ENCODE measurements at regions not wholly inside any gene's neighbourhood (a gene's known extent, or its start where the extent isn't known, plus 50 kb on each side); places are given as distances from the start of the nearest gene placed in this dataset.

DNA sequence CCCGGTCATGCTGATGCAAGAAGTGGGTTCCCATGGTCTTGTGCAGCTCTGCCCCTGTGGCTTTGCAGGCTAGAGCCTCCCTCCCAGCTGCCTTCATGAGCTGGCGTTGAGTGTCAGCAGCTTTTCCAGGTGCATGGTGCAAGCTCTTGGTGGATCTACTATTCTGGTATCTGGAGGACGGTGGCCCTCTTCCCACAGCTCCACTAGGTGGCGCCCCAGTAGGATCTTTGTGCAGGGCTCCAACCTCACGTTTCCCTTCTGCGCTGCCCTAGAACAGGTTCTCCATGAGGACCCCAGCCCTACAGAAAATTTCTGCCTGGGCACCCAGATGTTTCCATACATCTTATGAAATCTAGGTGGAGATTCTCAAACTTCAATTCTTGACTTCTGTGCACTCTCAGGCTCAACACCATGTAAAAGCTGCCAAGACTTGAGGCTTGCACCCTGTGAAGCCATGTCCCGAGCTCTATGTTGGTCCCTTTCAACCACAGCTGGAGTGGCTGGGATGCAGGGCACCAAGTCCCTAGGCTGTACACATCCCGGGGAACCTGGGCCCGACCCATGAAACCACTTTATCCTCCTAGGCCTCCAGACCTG lies 238.4 kb upstream of the MDFIC2 start:
- DNase-seq, result peak in 1 of 2 experiments; percentile 3

GRCh38 chr3:70546679-70547078 lies 234.2 kb upstream of the MDFIC2 start:
- no peak for DNase-seq

DNA sequence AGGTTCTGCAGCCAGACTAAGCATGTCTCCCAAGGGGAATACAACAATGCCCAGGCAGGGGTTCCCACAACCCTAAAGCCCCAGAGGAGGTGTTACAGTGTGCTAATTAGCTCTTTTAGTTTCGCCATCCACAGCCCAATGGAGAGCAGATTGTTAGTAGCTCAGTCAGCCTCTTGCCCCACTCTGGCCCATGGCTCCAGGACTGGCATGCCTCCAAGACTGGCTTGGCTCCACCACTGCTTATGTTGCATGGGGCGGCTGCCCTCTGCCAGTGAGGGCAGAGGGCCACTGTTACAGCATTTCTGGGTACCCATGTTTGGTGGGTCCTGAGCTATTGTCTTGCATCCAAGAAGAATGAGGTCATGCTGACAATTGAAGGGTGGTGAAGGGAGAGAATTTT lies 231.1 kb upstream of the MDFIC2 start:
- no peak for DNase-seq

DNA sequence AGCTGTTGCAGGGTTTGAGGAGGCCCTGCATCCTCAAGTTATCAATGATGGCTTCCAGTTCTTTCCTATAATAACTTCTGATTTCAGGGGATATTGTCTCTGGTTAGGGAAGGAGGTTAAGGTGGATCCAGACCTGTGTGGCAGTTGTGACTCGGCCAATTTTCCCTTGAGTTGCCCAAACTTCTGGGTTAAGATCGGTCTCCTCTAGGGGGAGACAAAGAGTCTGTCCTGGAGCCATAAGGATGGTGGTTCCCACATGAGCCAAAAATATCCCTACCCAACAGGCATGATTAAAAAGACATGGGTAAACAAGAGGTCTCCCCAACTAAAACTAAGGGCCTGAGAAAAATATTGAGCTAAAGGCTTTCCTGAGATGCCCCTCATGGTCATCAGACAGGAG lies 227.5 kb upstream of the MDFIC2 start:
- DNase-seq, result no peak

GRCh38 chr3:70532806-70533205 lies 220.4 kb upstream of the MDFIC2 start:
- no peak for DNase-seq

- no peak for DNase-seq
Measured at GRCh38 chr3:70531838-70532489, 219.5 kb upstream of the MDFIC2 start.

- DNase-seq, result peak in 1 of 2 experiments; percentile 8
Measured at GRCh38 chr3:70531063-70531657, 218.7 kb upstream of the MDFIC2 start.

DNA sequence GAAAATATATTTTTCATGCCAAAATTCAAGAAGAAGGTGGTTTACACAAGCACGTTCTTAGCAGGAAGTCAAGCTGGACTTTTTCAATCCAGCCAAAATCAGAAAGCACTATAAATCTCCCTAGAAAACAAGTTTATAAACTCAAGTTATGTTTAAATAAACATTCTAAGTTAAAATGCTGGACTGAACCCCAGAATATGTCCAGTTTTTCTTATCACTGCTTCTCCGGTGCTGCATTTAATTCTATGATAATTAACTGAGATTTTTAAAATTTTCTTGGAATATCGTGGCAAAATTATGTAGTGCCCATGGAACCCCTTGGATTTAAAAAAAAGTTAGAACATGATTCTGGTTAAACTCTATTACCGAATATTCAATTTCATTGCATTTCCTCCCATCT lies 218.2 kb upstream of the MDFIC2 start:
- DNase-seq, result no peak

- no peak for DNase-seq
Measured at GRCh38 chr3:70527026-70527425, 214.6 kb upstream of the MDFIC2 start.

DNA sequence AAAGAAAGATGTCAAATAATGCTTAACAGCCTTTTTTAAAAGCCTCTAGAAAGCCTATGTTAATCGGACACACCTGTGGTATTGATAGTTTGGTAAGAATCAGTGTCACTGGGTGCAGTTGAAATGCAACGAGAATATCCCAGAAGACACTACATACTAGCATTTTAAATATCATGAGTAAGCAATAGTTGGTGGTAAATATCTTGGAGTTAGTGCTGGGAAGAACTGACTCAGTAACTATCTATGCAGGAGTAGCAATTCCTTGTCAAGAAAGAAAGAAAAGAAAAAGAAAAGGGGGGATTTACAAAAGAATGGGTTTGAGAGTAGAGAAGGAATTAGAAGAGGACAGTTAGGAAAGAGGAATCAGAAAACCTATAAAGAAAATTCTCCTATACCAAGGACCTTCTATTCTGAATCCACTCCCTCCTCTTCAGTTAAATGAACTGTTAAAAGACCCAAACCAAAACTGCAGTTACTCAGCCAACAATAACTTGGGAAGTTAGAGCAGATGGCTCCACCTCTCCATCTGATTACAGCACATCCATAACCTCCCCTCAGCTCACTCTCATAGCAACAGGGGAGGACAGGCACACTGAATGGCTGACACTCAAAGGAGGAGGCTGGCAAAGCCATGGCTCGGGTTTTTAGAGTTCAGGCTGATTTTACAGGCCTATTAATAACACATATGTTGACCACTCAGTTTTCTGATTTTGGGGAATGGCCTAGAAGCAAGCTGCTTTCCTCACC lies 207.6 kb upstream of the MDFIC2 start:
- no peak for DNase-seq

- no peak for DNase-seq
Measured at GRCh38 chr3:70519026-70519425, 206.6 kb upstream of the MDFIC2 start.

GRCh38 chr3:70518356-70518755 lies 205.9 kb upstream of the MDFIC2 start:
- no peak for DNase-seq

- DNase-seq, result no peak
Measured at GRCh38 chr3:70517124-70517890, 204.9 kb upstream of the MDFIC2 start.

DNA sequence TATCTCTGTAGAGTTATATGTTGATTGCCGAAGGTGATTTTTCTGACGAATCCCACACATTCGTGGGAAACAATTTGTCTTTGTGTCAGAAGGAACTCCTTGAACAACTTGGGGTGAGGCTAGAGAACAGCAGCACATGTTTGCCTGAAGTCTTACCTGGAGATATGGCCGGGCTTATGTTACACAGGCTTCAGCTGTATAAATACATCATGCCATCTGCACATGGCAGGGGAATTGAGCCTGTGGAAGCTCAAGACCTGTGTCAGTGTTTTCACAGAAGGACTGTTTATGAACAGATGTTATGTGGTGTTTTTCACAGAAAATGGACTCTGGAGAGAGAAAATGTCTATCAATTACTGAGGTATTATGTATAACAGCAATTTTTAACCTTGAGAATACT lies 203.6 kb upstream of the MDFIC2 start:
- no peak for DNase-seq

DNA sequence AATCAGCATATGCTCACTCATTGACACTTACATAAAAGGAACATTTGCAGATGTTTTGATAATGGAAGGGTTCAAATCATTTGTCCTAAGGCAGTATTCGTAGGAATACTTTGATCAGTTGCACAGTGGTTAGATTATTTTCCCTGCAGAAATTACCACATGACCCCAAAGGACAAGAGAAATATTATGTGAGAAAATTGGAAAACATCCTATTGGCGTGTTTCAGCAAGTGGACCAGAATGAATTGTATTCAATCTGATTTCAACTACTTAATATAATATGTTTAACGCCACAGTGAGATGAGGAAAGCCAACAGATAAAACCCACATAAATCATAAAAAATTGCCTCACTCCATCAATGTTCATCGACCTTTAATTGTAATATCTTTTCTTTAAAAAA lies 195.0 kb upstream of the MDFIC2 start:
- no peak for DNase-seq

DNA sequence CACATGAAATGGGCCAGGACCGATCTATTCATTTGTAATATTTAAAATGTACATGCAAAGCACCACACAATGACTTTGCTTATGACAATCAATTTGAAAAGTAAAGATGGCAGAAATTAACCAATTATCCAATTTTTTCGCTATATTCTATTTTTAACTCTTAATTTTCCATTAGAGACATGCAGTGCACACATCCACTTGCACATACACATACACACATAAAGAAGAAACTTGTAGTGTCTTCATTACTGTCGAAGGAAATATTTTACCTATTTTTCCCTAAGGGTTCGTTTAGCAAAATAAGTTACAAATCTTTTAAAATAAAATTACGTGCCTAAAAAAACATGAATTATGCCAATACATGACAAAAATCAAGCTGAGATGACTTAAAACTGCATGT lies 194.3 kb upstream of the MDFIC2 start:
- DNase-seq, result no peak

- DNase-seq, result no peak
Measured at GRCh38 chr3:70501561-70501960, 189.1 kb upstream of the MDFIC2 start.

GRCh38 chr3:70488816-70489215 lies 176.4 kb upstream of the MDFIC2 start:
- DNase-seq, result no peak

DNA sequence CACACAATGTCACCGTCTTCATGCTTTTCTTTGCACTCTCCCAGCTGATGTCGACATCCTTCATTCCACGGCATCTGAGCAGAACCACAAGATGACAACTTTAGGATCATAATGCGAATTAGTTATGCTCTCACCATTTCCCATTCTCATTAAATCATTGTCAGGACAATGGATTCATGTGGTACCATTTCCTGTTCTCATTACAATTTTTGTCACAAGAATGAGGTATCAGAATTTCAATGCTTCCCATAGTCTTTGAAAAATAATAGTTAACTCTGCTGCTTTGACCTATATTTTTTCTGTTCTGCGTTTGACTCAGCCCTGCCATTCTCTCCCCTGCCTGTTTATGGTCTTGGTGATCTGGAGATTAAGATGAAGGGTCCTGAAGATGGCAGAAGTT lies 175.7 kb upstream of the MDFIC2 start:
- no peak for DNase-seq

- no peak for DNase-seq
Measured at GRCh38 chr3:70486414-70487017, 174.1 kb upstream of the MDFIC2 start.

- DNase-seq, result no peak
Measured at GRCh38 chr3:70476174-70476573, 163.7 kb upstream of the MDFIC2 start.

DNA sequence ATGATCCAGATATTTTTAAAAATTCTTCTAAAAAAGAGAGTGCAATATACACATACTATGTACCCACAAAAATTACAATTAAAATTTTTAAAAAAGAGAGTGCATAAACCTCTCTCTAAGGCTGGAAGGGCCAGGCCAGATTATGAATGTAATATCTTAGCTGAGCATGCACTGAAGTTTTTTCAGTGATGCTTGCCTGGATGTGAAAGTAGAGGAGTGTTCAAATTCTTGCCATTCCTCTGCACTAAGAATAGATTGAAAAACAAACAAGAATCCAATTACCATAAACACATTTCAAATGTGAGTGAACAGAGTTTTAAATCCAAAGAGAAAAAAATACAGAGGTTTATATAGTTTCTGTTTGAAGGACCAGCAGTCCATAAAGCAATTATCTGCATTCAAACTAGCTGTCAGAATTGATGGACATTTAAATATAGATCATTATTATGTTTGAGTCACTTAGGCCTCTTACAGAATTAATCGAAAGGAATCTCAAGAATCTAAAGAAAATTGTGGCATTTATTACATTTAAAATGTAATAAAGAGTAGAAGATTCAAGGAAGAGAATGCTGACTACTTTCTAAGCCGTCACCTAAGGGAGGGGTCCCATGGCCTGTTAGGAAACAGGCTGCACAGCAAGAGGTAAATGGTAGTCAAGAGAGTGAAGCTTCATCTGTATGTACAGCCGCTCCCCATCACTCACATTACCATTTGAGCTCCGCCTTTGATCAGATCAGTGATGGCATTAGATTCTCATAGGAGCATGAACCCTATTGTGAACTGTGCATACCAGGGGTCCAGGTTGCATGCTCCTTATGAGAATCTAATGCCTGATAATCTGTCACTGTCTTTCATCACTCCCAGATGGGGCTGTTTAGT lies 159.3 kb upstream of the MDFIC2 start:
- DNase-seq, result no peak
